LNCAP (cell line): ENCODE measurements at regions not wholly inside any gene's neighbourhood (a gene's known extent, or its start where the extent isn't known, plus 50 kb on each side); places are given as distances from the start of the nearest gene placed in this dataset.

Experiments
- TF ChIP-seq, protein P1 (sequence below): fragments of 450-650 bp; IDR thresholded peaks from 2 replicates; pipeline ENCODE4 v1.5.1; 2017; ENCODE audit warnings: mild to moderate bottlenecking

- TF ChIP-seq, protein P1, sequence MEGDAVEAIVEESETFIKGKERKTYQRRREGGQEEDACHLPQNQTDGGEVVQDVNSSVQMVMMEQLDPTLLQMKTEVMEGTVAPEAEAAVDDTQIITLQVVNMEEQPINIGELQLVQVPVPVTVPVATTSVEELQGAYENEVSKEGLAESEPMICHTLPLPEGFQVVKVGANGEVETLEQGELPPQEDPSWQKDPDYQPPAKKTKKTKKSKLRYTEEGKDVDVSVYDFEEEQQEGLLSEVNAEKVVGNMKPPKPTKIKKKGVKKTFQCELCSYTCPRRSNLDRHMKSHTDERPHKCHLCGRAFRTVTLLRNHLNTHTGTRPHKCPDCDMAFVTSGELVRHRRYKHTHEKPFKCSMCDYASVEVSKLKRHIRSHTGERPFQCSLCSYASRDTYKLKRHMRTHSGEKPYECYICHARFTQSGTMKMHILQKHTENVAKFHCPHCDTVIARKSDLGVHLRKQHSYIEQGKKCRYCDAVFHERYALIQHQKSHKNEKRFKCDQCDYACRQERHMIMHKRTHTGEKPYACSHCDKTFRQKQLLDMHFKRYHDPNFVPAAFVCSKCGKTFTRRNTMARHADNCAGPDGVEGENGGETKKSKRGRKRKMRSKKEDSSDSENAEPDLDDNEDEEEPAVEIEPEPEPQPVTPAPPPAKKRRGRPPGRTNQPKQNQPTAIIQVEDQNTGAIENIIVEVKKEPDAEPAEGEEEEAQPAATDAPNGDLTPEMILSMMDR = no peak
These were observed 641.0 kb upstream of the ARGLU1 start for GRCh38 chr13:107208889-107209288.

GRCh38 chr13:107205318-107206104 is 637.6 kb upstream of the ARGLU1 start:
- TF ChIP-seq, protein P1 = peak; percentile 96

DNA sequence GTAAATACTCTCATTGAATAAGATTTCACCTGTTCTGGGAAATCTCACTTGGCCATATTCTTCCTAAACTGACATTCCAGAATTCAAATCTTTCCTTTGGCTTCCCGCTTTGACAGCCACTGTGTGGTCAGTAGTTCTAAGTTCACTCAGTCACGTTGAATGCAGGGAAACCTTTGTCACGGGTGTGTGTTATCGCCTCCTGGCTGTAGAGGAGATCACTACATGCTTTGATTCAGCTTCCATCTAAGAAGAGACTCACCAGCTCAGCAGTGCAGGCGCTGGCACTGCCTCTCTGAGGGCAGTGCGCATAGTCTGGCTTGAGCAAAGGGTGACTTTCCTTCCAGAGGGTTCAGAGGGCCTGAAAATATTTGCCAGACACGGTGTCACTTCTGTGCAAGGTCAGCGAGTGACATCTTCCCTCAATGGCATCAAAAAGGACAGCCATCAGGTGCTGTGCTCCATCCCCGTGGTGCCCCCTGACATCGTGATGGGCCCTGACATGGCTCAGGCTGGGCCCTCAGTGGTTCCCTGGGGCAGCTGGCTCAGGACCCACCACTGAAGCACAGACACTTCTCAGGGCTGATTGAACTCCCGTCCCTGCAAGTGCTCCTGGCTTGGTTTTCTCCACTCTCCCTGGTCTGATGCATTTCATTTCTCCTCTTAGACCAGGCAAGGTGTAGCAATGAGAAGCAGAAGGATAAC is 635.4 kb upstream of the ARGLU1 start:
- TF ChIP-seq, protein P1 = peak; percentile 59

- TF ChIP-seq, protein P1 = no peak
These were observed 634.6 kb upstream of the ARGLU1 start for GRCh38 chr13:107202371-107203023.

DNA sequence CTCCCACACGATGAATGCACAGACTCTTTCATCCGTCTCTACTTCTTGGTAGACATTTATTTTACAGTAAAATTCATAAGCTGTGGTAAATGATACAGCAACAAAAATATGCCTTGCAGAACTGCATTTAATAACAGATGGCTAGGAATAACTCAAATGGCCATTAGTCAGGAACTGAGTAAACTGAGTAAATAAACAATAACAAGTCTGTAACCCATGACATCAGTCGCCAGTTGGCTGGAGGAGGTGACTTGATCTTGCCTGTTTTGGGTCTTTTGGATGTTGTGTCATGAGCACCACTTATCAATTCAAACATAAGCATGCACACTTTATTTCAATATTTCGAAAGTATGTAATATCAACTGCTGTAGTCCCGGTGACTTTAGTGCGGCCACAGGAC is 632.6 kb upstream of the ARGLU1 start:
- TF ChIP-seq, protein P1 = no peak

GRCh38 chr13:107192289-107192688 is 624.4 kb upstream of the ARGLU1 start:
- TF ChIP-seq, protein P1 = no peak

GRCh38 chr13:107190065-107190464 is 622.1 kb upstream of the ARGLU1 start:
- TF ChIP-seq, protein P1 = no peak
